Neural crest cell (in vitro differentiated cells): ENCODE measurements at regions not wholly inside any gene's neighbourhood (a gene's known extent, or its start where the extent isn't known, plus 50 kb on each side); places are given as distances from the start of the nearest gene placed in this dataset.

ENCODE experiments used
- DNase-seq: peaks from one replicate; pipeline ENCODE4 v3.0.0; 2021; ENCODE audit warnings: low read depth, mixed read lengths, low spot score
- H3K27ac Mint-ChIP-seq: one replicate; pipeline ENCODE4 v1.8.0; 2021; ENCODE audit warnings: mild to moderate bottlenecking, mixed read lengths; ENCODE audit not compliant: unreplicated experiment
- H3K27me3 Mint-ChIP-seq: 2 replicates; pipeline ENCODE4 v1.8.0; 2021; ENCODE audit warnings: low read depth, mild to moderate bottlenecking, mixed read lengths
- H3K36me3 Mint-ChIP-seq: 2 replicates; pipeline ENCODE4 v1.8.0; 2021; ENCODE audit warnings: low read depth, mild to moderate bottlenecking, mixed read lengths
- H3K4me1 Mint-ChIP-seq: 2 replicates; pipeline ENCODE4 v1.8.0; 2021; ENCODE audit warnings: mixed read lengths
- H3K4me3 Mint-ChIP-seq: one replicate; pipeline ENCODE4 v1.8.0; 2021; ENCODE audit warnings: mild to moderate bottlenecking, mixed read lengths
- H3K9me3 Mint-ChIP-seq: 2 replicates; pipeline ENCODE4 v1.8.0; 2021; ENCODE audit warnings: mixed read lengths
- CTCF ChIP-seq: fragments of 200-600 bp; sonication (generic); conservative IDR thresholded peaks from 2 replicates; pipeline ENCODE4 v1.5.0; 2021; ENCODE audit warnings: antibody characterized with exemption, mild to moderate bottlenecking

- Mint-ChIP-seq H3K4me3 (no peak overlapping the region), H3K27ac (no peak overlapping the region), H3K27me3 (peaks cover 64% of the 10 kb centered on the region), H3K4me1 (peaks cover 4% of the 10 kb centered on the region), H3K36me3 (no peaks in the 10 kb centered on the region), H3K9me3 (no peaks in the 10 kb centered on the region)
- DNase-seq, result no peak
- no peak for TF ChIP-seq CTCF
Measured at GRCh38 chr18:47412924-47413323, 161.5 kb upstream of the SKOR2 start.

GRCh38 chr18:47411159-47411558, 159.7 kb upstream of the SKOR2 start:
- H3K27me3 Mint-ChIP-seq, result peaks cover 47% of the 10 kb centered on the region
- no peaks in the 10 kb centered on the region for H3K9me3 Mint-ChIP-seq
- no peak overlapping the region for H3K4me3 Mint-ChIP-seq
- H3K4me1 Mint-ChIP-seq, result peaks cover 4% of the 10 kb centered on the region
- DNase-seq, result no peak
- TF ChIP-seq CTCF, result no peak
- H3K27ac Mint-ChIP-seq, result no peak overlapping the region
- H3K36me3 Mint-ChIP-seq, result no peaks in the 10 kb centered on the region

GRCh38 chr18:47410139-47410538, 158.7 kb upstream of the SKOR2 start:
- no peak for DNase-seq
- TF ChIP-seq CTCF, result no peak
- no peaks in the 10 kb centered on the region for H3K4me1 Mint-ChIP-seq
- no peaks in the 10 kb centered on the region for H3K36me3 Mint-ChIP-seq
- H3K27me3 Mint-ChIP-seq, result peaks cover 37% of the 10 kb centered on the region
- H3K4me3 Mint-ChIP-seq, result no peak overlapping the region
- H3K27ac Mint-ChIP-seq, result no peak overlapping the region
- no peaks in the 10 kb centered on the region for H3K9me3 Mint-ChIP-seq

GRCh38 chr18:47409519-47409918, 158.1 kb upstream of the SKOR2 start:
- Mint-ChIP-seq H3K36me3 (no peaks in the 10 kb centered on the region), H3K9me3 (no peaks in the 10 kb centered on the region), H3K27me3 (peaks cover 33% of the 10 kb centered on the region), H3K4me3 (no peak overlapping the region), H3K27ac (no peak overlapping the region), H3K4me1 (no peaks in the 10 kb centered on the region)
- no peak for DNase-seq
- TF ChIP-seq CTCF, result no peak

GRCh38 chr18:47407736-47408135, 156.3 kb upstream of the SKOR2 start:
- no peak overlapping the region for H3K4me3 Mint-ChIP-seq
- no peak overlapping the region for H3K27ac Mint-ChIP-seq
- peaks cover 26% of the 10 kb centered on the region for H3K27me3 Mint-ChIP-seq
- H3K4me1 Mint-ChIP-seq, result no peaks in the 10 kb centered on the region
- DNase-seq, result no peak
- H3K36me3 Mint-ChIP-seq, result no peaks in the 10 kb centered on the region
- TF ChIP-seq CTCF, result no peak
- no peaks in the 10 kb centered on the region for H3K9me3 Mint-ChIP-seq

- H3K36me3 Mint-ChIP-seq, result no peaks in the 10 kb centered on the region
- TF ChIP-seq CTCF, result no peak
- DNase-seq, result no peak
- H3K27me3 Mint-ChIP-seq, result peaks cover 10% of the 10 kb centered on the region
- H3K9me3 Mint-ChIP-seq, result no peaks in the 10 kb centered on the region
- H3K4me3 Mint-ChIP-seq, result no peak overlapping the region
- peak overlapping the region; percentile 85 for H3K27ac Mint-ChIP-seq
- H3K4me1 Mint-ChIP-seq, result no peaks in the 10 kb centered on the region
Measured at GRCh38 chr18:47404845-47405244, 153.4 kb upstream of the SKOR2 start.
